Psoas muscle (tissue), 7 donors: ENCODE measurements at regions not wholly inside any gene's neighbourhood (a gene's known extent, or its start where the extent isn't known, plus 50 kb on each side); places are given as distances from the start of the nearest gene placed in this dataset.

Experiments used
- ATAC-seq, 4 donors: fragments of 200-7000 bp; cut with Tn5 transposase; one replicate each; pipeline ENCODE4 v1.9.1; 2020; ENCODE audit warnings: moderate library complexity in 3 of 4, mild to moderate bottlenecking in 2 of 4
- DNase-seq, 2 donors: peaks; one replicate each; pipeline ENCODE4 v3.0.0-alpha.2; 2020
- H3K27ac ChIP-seq: fragments of 200-600 bp; one replicate; pipeline ENCODE4 v1.8.0; 2022
- H3K27me3 ChIP-seq, 3 donors: fragments of 200-600 bp in 1 of 3; one replicate each; pipeline versions ENCODE4 v1.6.1 to v1.8.0; 2013 to 2022; ENCODE audit warnings: low read length in 2 of 3, mild to moderate bottlenecking in 2 of 3, moderate library complexity in 1 of 3; ENCODE audit not compliant: insufficient read depth in 3 of 3
- H3K36me3 ChIP-seq, 2 donors: fragments of 200-600 bp in 1 of 2; one replicate each; pipeline versions ENCODE4 v1.6.1 to v1.8.0; 2013 to 2022; ENCODE audit warnings: low read depth in 1 of 2, mild to moderate bottlenecking in 1 of 2, moderate library complexity in 1 of 2; ENCODE audit not compliant: insufficient read depth in 1 of 2
- H3K4me1 ChIP-seq: fragments of 200-600 bp; one replicate; pipeline ENCODE4 v1.8.0; 2022
- H3K4me3 ChIP-seq: fragments of 200-600 bp; one replicate; pipeline ENCODE4 v1.8.0; 2022; ENCODE audit warnings: mild to moderate bottlenecking
- H3K9me3 ChIP-seq: fragments of 200-600 bp; one replicate; pipeline ENCODE4 v1.8.0; 2022
- CTCF ChIP-seq: fragments of 200-600 bp; IDR thresholded peaks from one replicate; pipeline ENCODE4 v1.8.0; 2022; ENCODE audit warnings: antibody characterized with exemption
- WGBS, 3 donors: extraction: QIAGEN DNeasy Blood & Tissue Kit; methylation state at CpG; one replicate each; pipeline versions ENCODE4 v1.1.6 to v1.1.7; 2013; 5-methylcytosine and 5-hydroxymethylcytosine counted together
- intact Hi-C, 2 donors: fragments of 100-400 bp; cut with DNase I; formaldehyde crosslinking; loops; one replicate each; pipeline versions ENCODE4 v1.11.0 to v1.14.2; 2022
- donor health status: healthy with polysubstance abuse.
- donor health status: DM: no; HTN: no; CAD: no; lungs with moderate emphysema.
- donor health status: Bipolar disorder and iron deficiency.
- donor health status: healthy.
- donor health status: DM: yes; HTN: yes; CAD: no.
- donor health status: DM: no; HTN: no; CAD: no.
- donor health status: DM: yes; HTN: yes; CAD: no.

- Histone ChIP-seq H3K36me3 (no peaks in the 10 kb centered on the region), H3K27me3 (peaks cover 0 to 2% (median 0%) of the 10 kb centered on the region in 3 donors), H3K4me1 (no peaks in the 10 kb centered on the region), H3K9me3 (no peaks in the 10 kb centered on the region), H3K4me3 (no peak overlapping the region), H3K27ac (no peak overlapping the region)
- WGBS, 3 donors, result 72 to 91% (median 90%) methylated on average over 6 of the region's 6 CpGs
- intact Hi-C loops, result no loop called here
- no peak for TF ChIP-seq CTCF
- no peak for ATAC-seq
- no peak for DNase-seq
Measured at GRCh38 chr6:150698391-150698790, 98.7 kb downstream of the PLEKHG1 start.

GRCh38 chr6:150702675-150703074 lies 103.0 kb downstream of the PLEKHG1 start:
- no peak for DNase-seq
- no peak for ATAC-seq
- H3K4me3 ChIP-seq, result no peak overlapping the region

GRCh38 chr6:150704447-150705192 lies 104.9 kb downstream of the PLEKHG1 start:
- H3K4me3 ChIP-seq, result no peak overlapping the region
- DNase-seq (no peak), ATAC-seq (no peak)
- no peak for TF ChIP-seq CTCF
- H3K4me1 ChIP-seq, result no peaks in the 10 kb centered on the region
- 83 to 85% (median 84%) methylated on average over 6 of the region's 6 CpGs for WGBS, 3 donors
- no peaks in the 10 kb centered on the region for H3K9me3 ChIP-seq
- no peak overlapping the region for H3K27ac ChIP-seq
- H3K27me3 ChIP-seq, result peaks cover 0 to 2% (median 0%) of the 10 kb centered on the region in 3 donors
- intact Hi-C loops, result no loop called here
- H3K36me3 ChIP-seq, result no peaks in the 10 kb centered on the region

More at GRCh38 chr6:150702675-150703074, 103.0 kb downstream of the PLEKHG1 start:
- Histone ChIP-seq H3K4me1 (no peaks in the 10 kb centered on the region), H3K27me3 (peaks cover 0 to 2% (median 0%) of the 10 kb centered on the region in 3 donors), H3K36me3 (no peaks in the 10 kb centered on the region), H3K9me3 (no peaks in the 10 kb centered on the region), H3K27ac (no peak overlapping the region)
- WGBS, 3 donors, result 71 to 84% (median 77%) methylated on average over 6 of the region's 6 CpGs
- intact Hi-C loops, result no loop called here
- TF ChIP-seq CTCF, result no peak

GRCh38 chr6:150705392-150705791 lies 105.7 kb downstream of the PLEKHG1 start:
- ATAC-seq (no peak), DNase-seq (no peak)
- H3K36me3 ChIP-seq, result no peaks in the 10 kb centered on the region
- H3K9me3 ChIP-seq, result no peaks in the 10 kb centered on the region
- no peak overlapping the region for H3K27ac ChIP-seq
- 82 to 91% (median 88%) methylated on average over 9 of the region's 9 CpGs for WGBS, 3 donors
- peaks cover 0 to under 1% (median 0%) of the 10 kb centered on the region in 3 donors for H3K27me3 ChIP-seq
- H3K4me3 ChIP-seq, result no peak overlapping the region
- intact Hi-C loops, result no loop called here
- TF ChIP-seq CTCF, result no peak
- H3K4me1 ChIP-seq, result no peaks in the 10 kb centered on the region

GRCh38 chr6:150710236-150710635 lies 110.6 kb downstream of the PLEKHG1 start:
- no peaks in the 10 kb centered on the region for H3K4me1 ChIP-seq
- no peaks in the 10 kb centered on the region for H3K9me3 ChIP-seq
- H3K36me3 ChIP-seq, result no peaks in the 10 kb centered on the region
- WGBS, 3 donors, result 85 to 94% (median 93%) methylated on average over 6 of the region's 6 CpGs
- no peaks in the 10 kb centered on the region for H3K27me3 ChIP-seq
- TF ChIP-seq CTCF, result no peak
- H3K4me3 ChIP-seq, result no peak overlapping the region
- no peak for ATAC-seq
- intact Hi-C loops, result no loop called here
- H3K27ac ChIP-seq, result no peak overlapping the region
- DNase-seq, result no peak
